Astrocyte (in vitro differentiated cells and primary cell): ENCODE measurements at regions not wholly inside any gene's neighbourhood (a gene's known extent, or its start where the extent isn't known, plus 50 kb on each side); places are given as distances from the start of the nearest gene placed in this dataset.

Experiments
- CTCF ChIP-seq: IDR thresholded peaks from 2 replicates; pipeline ENCODE4 v1.5.1; 2011; ENCODE audit warnings: low read depth, mild to moderate bottlenecking, inconsistent platforms, low read length, moderate library complexity; ENCODE audit not compliant: insufficient read depth
- EZH2 ChIP-seq: IDR thresholded peaks from 2 replicates; pipeline ENCODE4 v1.6.1; 2012; ENCODE audit warnings: mild to moderate bottlenecking, low read length, inconsistent platforms; ENCODE audit not compliant: insufficient read depth

GRCh38 chr4:177201614-177202013 lies 108.1 kb upstream of the NEIL3 start:
- TF ChIP-seq CTCF (no peak), EZH2 (no peak)
